CD4-positive, alpha-beta T cell treated with Interleukin-2 at 100 ng/mL for 4 hours (primary cell): ENCODE measurements at regions not wholly inside any gene's neighbourhood (a gene's known extent, or its start where the extent isn't known, plus 50 kb on each side); places are given as distances from the start of the nearest gene placed in this dataset.
"Not testable (repeated sequence)": the region's sequence is repeated elsewhere in the genome, so short reads cannot be mapped to it uniquely, and the experiment has no call there.

Experiments
- DNase-seq: peaks from one replicate; pipeline ENCODE4 v3.0.0-alpha.2; 2020; ENCODE audit warnings: low spot score

GRCh38 chr16:31975826-31976419, 102.3 kb downstream of the ZNF267 start:
- not testable (repeated sequence) for DNase-seq

DNA sequence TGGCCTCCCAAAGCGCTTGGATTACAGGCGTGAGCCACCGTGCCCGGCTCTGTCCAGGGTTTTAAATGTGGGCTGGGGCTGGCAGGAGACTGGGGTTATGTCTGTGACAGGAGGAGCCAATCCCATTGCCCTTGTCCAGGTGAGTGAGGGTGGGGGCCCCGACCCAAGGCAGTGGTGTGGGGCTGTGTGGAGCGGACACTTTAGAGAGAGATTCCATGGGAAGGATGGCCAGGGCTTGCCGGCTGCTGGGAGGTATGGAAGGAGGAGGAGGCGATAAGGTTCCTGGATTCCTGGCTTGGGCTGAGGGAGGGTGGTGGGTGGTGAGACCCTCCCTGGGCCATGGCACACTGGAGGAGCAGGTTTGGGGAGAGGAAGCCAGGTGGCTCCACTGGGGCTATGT, 104.9 kb downstream of the ZNF267 start:
- not testable (repeated sequence) for DNase-seq

DNA sequence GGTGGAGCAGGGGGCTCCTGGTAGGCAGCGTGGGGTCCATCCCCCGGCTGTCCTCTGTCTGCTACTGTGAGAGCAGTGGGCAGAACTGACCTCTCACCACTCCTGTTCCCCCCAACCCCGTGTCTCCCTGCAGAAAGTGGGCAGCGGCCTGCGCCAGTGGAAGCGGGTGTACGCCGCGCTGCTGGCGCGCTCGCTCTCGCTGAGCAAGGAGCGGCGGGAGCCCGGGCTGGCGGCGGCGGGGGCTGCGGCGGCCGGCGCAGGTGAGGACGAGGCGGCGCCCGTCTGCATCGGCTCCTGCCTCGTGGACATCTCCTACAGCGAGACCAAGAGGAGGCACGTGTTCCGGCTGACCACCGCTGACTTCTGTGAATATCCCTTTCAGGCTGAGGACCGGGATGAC, 108.1 kb downstream of the ZNF267 start:
- DNase-seq, result not testable (repeated sequence)

DNA sequence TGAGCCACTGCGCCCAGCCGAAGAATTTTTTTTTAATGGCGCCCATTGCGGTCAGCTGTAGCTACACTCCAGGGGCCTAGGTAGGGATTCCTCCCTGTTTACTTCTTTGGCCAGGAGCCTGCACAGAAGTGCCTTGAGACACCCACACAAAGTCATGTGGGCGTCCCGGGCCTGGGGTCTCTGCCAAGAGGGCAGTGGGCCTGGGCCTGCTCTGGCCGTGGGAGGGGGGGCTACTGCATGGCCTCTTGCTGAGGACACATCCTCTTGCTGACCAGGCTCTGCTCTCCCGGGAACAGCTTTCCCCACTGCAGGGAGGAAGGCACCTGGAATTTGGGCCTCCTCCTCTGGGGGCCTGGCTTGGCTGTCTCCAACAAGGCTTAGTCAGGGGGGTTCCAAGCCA, 109.4 kb downstream of the ZNF267 start:
- not testable (repeated sequence) for DNase-seq

GRCh38 chr16:31983666-31984065, 110.1 kb downstream of the ZNF267 start:
- DNase-seq, result not testable (repeated sequence)

- DNase-seq, result not testable (repeated sequence)
Measured at GRCh38 chr16:31986895-31987294, 113.3 kb downstream of the ZNF267 start.

GRCh38 chr16:31988595-31989581, 115.3 kb downstream of the ZNF267 start:
- DNase-seq, result peak; percentile 70

DNA sequence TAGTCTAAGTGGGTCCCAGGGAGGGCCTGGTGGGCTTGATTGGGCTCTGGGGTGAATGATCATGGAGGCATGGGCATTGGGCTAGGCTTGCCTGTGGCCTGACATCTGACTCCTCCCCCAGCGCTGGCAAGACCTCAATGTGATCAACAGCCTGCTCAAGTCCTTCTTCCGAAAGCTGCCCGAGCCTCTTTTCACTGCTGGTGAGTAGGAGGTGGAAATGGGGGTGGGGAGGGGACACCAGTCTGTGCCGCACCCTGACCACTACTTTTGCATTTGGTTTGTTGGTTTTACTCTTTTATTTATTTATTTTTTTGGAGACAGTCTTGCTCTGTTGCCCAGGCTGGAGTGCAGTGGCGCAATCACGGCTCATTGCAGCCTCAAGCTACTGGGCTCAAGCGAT, 116.7 kb downstream of the ZNF267 start:
- DNase-seq, result not testable (repeated sequence)

DNA sequence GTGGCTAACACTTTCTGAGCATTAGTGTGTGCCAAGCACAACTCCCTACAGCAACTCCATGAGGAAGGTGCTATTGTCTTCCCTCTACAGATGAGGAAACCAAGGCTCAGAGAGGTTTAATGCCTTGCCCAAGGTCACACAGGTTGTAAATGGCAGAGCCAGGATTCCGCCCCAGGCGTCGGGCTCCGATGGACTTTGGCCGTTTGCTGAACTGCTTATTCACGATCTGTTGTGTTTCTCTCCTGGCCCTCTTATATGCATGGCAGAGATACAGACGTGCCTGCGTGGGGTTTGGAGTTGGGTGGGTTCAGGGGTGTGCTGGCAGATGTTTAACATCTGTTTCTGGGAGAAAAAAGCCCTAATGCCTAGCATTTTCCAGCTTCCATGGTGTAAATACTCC, 117.4 kb downstream of the ZNF267 start:
- not testable (repeated sequence) for DNase-seq

GRCh38 chr16:31996325-31996724, 122.7 kb downstream of the ZNF267 start:
- not testable (repeated sequence) for DNase-seq

GRCh38 chr16:32002496-32002895, 128.9 kb downstream of the ZNF267 start:
- not testable (repeated sequence) for DNase-seq

DNA sequence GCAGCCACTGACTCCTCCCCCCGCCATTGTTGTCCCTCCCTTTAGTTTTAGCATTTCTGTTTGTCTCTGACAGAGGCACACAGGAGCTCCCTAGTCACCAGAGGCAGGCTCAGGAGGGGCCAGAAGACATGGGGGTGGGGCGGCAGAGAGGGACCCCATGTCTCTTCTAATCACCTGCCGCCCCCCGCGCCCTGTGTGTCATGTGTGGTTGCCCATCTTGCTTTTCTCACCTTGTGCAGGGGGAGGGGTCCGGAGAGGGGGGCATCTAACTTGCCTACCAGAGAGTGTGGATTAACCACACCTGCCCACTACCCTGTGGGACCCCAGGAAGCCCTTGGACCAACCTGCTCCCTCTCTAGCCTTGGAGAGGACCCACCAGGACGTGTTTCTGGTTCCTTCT, 130.2 kb downstream of the ZNF267 start:
- DNase-seq, result not testable (repeated sequence)

DNA sequence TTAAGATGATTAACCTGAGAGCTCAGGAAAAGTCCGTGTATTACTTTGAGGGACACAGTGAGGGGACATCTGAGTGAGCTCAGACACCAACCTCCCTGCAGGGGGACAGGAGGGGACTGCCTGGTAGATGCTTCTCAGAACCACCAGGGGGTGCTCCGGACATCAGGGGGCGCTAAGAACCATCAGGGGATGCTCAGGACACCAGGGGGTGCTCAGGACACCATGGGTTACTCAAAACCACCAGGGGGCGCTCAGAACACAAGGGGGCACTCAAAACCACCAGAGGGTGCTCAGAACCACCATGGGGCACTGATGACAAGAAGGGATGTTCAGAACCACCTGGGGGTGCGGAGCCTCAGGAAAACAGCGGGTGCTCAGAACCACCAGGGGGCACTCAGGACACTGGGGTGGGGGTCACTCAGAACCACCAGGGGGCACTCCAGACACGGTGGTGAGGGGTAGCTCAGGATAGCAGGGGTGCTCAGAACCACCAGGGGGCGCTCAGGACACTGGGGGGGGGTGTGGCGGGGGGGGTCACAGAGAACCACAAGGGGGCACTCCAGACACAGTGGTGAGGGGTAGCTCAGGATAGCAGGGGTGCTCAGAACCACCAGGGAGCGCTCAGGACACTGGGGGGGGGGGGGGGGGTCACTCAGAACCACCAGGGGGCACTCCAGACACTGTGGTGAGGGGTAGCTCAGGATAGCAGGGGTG, 165.3 kb downstream of the ZNF267 start:
- not testable (repeated sequence) for DNase-seq

DNA sequence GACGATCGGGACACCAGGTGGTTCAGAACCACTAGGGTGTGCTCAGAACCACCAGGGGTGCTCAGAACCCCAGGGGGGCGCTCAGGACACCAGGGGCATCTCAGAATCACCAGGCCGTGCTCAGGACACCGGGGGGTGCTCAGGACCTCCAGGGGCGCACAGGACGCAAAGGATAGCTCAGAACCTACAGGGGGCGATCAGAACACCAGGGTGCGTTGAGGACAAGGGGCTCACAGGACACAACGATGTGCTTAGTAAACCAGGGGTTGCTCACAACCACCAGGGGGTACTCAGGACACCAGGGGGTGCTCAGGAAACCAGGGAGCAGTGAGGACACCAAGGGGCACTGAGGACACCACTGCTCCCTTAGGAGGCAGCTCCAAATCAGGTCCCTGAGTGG, 166.3 kb downstream of the ZNF267 start:
- DNase-seq, result not testable (repeated sequence)

DNA sequence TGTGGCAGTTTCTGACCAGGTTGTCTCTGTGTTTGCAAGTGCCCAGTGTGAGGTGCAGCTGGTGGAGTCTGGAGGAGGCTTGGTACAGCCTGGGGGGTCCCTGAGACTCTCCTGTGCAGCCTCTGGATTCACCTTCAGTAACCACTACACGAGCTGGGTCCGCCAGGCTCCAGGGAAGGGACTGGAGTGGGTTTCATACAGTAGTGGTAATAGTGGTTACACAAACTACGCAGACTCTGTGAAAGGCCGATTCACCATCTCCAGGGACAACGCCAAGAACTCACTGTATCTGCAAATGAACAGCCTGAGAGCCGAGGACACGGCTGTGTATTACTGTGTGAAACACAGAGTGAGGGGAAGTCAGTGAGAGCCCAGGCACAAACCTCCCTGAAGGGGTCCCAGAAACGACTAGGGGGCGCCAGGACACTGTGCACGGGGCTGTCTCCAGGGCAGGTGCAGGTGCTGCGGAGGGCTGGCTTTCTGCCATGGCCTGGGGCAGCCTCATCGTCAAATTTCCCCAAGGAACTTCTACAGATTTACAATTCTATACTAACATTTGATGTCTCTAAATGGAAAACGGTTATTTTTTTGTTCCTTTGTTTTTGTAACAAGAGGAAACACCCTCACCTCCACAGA, 187.0 kb upstream of the TP53TG3D start:
- not testable (repeated sequence) for DNase-seq

DNA sequence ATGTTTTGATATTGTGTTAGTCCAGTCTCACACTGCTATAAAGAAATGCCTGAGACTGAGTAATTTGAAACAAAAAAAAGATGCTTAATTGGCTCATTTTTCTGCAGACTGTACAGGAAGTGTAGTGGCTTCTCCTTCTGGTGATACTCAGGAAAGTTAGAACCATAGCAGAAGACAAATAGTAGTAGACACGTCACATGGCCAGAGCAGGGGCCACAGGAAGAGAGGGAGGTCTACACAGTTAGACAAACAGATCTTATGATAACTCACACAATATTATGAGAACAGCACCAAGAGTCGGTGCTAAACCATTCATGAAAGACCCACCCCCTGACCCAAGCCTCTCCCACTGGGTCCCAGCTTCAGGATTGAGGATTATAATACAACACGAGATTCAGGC, 181.5 kb upstream of the TP53TG3D start:
- not testable (repeated sequence) for DNase-seq

- not testable (repeated sequence) for DNase-seq
Measured at GRCh38 chr16:32083891-32084290, 169.2 kb upstream of the TP53TG3D start.

DNA sequence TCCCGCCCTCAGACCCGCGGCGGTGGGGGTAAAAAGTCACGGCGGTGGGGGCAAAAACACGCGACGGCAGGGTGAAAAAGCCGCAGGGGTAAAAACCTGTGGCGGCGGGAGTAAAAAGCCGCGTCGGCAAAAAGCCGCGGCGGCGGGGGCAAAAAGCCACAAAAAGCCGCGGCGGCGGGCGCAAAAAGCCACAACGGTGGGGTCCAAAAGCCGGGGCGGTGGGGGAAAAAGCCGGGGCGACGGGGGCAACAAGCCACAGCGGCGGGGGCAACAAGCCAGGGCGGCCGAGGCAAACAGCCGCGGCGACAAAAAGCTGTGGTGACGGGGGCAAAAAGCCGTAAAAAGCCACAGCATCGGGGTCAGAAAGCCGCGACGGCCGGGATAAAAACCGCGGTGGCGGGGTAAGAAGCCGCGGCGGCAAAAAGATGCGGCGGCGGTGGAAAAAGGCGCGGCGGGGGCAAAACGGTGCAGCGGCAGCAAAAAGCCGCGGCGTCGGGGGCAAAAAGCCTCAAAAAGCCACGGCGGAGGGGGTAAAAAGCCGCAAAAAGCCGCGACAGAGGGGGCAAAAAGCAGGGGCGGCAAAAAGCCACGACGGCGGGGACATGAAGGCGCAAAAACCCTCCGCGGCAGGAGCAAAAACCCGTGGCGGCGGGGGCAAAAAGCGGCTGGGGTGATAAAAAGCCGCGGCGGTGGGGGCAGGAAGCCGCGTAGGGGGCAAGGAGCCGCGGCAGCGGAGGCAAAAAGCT, 168.3 kb upstream of the TP53TG3D start:
- DNase-seq, result peak; percentile 0

- DNase-seq, result peak; percentile 0
Measured at GRCh38 chr16:32085438-32086141, 167.5 kb upstream of the TP53TG3D start.

DNA sequence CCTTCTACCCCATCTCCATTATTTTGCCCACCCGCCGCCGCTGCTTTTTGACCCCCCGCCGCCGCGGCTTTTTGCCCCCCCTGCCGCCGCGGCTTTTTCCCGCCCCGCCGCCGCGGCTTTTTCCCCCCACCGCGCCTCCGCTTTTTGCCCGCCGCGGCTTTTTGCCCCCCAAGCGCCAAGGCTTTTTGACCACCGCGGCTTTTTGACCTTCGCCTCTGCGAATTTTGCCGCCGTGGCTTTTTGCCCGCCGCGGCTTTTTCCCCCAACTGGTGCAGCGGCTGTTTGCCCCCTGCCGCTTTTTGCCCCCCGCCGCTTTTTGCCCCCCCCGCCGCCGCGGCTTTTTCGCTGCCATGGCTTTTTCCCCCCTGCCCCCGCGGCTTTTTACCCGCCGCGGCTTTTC, 137.5 kb upstream of the TP53TG3D start:
- not testable (repeated sequence) for DNase-seq

DNA sequence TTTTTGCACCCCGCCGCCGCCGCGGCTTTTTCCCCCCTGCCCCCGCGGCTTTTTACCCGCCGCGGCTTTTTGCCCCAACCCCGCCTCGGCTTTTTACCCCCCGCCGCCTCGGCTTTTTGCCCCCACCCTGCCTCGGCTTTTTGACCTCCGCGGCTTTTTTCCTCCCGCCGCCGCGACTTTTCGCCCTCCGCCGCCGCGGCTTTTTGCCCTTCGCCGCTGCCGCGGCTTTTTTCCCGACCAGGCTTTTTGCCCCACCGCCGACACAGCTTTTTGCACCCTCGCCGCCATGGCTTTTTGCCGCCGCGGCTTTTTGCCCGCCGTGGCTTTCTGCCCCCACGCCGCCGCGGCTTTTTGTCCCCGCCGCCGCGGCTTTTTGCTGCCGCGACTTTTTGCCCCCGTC, 137.0 kb upstream of the TP53TG3D start:
- no peak for DNase-seq
